B cell (primary cell): ENCODE measurements at regions not wholly inside any gene's neighbourhood (a gene's known extent, or its start where the extent isn't known, plus 50 kb on each side); places are given as distances from the start of the nearest gene placed in this dataset.

Source experiments
- EZH2 ChIP-seq: IDR thresholded peaks from 2 replicates; pipeline ENCODE4 v1.6.1; 2012; ENCODE audit warnings: borderline replicate concordance, low read depth, mild to moderate bottlenecking, moderate library complexity, low read length; ENCODE audit not compliant: insufficient read depth, poor library complexity, severe bottlenecking
- TF ChIP-seq, protein P1 (sequence below): fragments of 200-600 bp; IDR thresholded peaks from one replicate; pipeline ENCODE4 v1.8.0; 2022; ENCODE audit warnings: antibody characterized with exemption, mild to moderate bottlenecking

DNA sequence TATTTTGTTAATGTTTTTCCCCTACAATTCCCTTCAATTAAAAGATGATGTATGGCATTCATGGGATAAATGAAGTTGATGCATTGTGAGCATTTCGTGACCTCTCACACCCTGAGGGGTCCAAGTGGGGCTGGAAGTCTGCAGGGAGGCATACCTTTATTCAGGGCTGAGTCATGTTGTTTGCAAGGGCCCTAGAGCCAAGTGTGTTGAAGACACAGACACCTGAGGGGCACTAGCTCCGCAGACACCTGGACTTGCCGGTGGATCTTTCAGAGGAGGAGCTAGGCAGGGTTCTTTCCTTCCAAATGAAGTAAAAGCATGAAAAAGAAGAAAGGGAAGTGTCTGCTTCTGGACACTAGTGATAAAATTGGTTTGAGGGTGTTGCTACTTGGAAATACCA is 57.0 kb upstream of the RGS7 start:
- TF ChIP-seq EZH2: no peak
- TF ChIP-seq, protein P1, sequence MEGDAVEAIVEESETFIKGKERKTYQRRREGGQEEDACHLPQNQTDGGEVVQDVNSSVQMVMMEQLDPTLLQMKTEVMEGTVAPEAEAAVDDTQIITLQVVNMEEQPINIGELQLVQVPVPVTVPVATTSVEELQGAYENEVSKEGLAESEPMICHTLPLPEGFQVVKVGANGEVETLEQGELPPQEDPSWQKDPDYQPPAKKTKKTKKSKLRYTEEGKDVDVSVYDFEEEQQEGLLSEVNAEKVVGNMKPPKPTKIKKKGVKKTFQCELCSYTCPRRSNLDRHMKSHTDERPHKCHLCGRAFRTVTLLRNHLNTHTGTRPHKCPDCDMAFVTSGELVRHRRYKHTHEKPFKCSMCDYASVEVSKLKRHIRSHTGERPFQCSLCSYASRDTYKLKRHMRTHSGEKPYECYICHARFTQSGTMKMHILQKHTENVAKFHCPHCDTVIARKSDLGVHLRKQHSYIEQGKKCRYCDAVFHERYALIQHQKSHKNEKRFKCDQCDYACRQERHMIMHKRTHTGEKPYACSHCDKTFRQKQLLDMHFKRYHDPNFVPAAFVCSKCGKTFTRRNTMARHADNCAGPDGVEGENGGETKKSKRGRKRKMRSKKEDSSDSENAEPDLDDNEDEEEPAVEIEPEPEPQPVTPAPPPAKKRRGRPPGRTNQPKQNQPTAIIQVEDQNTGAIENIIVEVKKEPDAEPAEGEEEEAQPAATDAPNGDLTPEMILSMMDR: no peak
